ENCODE measurements at regions not wholly inside any gene's neighbourhood (a gene's known extent, or its start where the extent isn't known, plus 50 kb on each side); places are given as distances from the start of the nearest gene placed in this dataset.

DNA sequence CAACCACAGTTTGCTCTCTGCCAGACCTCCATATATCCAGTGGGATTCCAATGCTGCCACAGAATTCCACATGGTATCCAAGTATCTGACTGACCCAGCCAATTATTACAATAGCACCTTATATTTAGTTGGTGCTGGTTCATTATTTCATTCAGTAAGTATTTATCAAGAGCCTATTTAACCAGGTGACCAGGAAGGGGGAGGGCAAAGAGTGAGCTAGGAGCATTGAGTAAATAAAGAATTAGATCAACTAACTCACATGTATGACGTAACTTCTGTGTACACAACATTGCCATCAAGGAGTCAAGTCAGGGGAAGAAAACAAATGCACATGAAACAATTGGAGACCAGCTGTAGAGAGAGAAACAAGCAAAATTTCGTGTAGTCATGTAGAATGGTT lies 207.1 kb upstream of the PAPPA start (continued):
- TF ChIP-seq, protein P1, sequence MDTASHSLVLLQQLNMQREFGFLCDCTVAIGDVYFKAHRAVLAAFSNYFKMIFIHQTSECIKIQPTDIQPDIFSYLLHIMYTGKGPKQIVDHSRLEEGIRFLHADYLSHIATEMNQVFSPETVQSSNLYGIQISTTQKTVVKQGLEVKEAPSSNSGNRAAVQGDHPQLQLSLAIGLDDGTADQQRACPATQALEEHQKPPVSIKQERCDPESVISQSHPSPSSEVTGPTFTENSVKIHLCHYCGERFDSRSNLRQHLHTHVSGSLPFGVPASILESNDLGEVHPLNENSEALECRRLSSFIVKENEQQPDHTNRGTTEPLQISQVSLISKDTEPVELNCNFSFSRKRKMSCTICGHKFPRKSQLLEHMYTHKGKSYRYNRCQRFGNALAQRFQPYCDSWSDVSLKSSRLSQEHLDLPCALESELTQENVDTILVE (CRISPR knock-in tag; IDR thresholded peaks at IDR 0.05) = peak; percentile 85
- TF ChIP-seq ZNF12 (CRISPR knock-in tag; IDR thresholded peaks at IDR 0.05) = peak; percentile 25; the same call in 1 of the 2 replicates
- TF ChIP-seq, protein P2, sequence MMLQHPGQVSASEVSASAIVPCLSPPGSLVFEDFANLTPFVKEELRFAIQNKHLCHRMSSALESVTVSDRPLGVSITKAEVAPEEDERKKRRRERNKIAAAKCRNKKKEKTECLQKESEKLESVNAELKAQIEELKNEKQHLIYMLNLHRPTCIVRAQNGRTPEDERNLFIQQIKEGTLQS (CRISPR knock-in tag; IDR thresholded peaks at IDR 0.05) = peak; percentile 56; the same call in 1 of the 2 replicates
- TF ChIP-seq FOXO1 (CRISPR knock-in tag; IDR thresholded peaks at IDR 0.05) = peak; percentile 65; the same call in 1 of the 2 replicates
- TF ChIP-seq, protein P3, sequence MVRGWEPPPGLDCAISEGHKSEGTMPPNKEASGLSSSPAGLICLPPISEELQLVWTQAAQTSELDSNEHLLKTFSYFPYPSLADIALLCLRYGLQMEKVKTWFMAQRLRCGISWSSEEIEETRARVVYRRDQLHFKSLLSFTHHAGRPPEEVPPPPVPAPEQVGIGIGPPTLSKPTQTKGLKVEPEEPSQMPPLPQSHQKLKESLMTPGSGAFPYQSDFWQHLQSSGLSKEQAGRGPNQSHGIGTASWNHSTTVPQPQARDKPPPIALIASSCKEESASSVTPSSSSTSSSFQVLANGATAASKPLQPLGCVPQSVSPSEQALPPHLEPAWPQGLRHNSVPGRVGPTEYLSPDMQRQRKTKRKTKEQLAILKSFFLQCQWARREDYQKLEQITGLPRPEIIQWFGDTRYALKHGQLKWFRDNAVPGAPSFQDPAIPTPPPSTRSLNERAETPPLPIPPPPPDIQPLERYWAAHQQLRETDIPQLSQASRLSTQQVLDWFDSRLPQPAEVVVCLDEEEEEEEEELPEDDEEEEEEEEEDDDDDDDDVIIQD (CRISPR knock-in tag; IDR thresholded peaks at IDR 0.05; ENCODE audit: low read depth) = peak; percentile 84; the same call in 1 of the 2 replicates
- no peak for TF ChIP-seq SP1 (IDR thresholded peaks at IDR 0.05)
- TF ChIP-seq SP1 (CRISPR knock-in tag; IDR thresholded peaks at IDR 0.05) = no peak
- peak; percentile 90 for TF ChIP-seq ZSCAN25 (CRISPR knock-in tag; IDR thresholded peaks at IDR 0.05)
- peak; percentile 63 for TF ChIP-seq SOX13 (IDR thresholded peaks at IDR 0.05)
- peak in 1 of 2 experiments; percentile 96; a peak in 2 of 4 replicates for TF ChIP-seq SOX13 (CRISPR knock-in tag; conservative IDR thresholded peaks at IDR 0.05 in 1 of 2, IDR thresholded peaks at IDR 0.05 in 1 of 2)
- peak; percentile 57 for TF ChIP-seq ZKSCAN8 (CRISPR knock-in tag; IDR thresholded peaks at IDR 0.05; ENCODE audit: borderline replicate concordance)
- peak; percentile 65; the same call in 1 of the 2 replicates for TF ChIP-seq FOXP1 (IDR thresholded peaks at IDR 0.05)
- TF ChIP-seq FOXP1 (CRISPR knock-in tag; IDR thresholded peaks at IDR 0.05) = peak; percentile 97
- peak; percentile 84 for TF ChIP-seq NCOA2 (CRISPR knock-in tag; IDR thresholded peaks at IDR 0.05)
- TF ChIP-seq, protein P4, sequence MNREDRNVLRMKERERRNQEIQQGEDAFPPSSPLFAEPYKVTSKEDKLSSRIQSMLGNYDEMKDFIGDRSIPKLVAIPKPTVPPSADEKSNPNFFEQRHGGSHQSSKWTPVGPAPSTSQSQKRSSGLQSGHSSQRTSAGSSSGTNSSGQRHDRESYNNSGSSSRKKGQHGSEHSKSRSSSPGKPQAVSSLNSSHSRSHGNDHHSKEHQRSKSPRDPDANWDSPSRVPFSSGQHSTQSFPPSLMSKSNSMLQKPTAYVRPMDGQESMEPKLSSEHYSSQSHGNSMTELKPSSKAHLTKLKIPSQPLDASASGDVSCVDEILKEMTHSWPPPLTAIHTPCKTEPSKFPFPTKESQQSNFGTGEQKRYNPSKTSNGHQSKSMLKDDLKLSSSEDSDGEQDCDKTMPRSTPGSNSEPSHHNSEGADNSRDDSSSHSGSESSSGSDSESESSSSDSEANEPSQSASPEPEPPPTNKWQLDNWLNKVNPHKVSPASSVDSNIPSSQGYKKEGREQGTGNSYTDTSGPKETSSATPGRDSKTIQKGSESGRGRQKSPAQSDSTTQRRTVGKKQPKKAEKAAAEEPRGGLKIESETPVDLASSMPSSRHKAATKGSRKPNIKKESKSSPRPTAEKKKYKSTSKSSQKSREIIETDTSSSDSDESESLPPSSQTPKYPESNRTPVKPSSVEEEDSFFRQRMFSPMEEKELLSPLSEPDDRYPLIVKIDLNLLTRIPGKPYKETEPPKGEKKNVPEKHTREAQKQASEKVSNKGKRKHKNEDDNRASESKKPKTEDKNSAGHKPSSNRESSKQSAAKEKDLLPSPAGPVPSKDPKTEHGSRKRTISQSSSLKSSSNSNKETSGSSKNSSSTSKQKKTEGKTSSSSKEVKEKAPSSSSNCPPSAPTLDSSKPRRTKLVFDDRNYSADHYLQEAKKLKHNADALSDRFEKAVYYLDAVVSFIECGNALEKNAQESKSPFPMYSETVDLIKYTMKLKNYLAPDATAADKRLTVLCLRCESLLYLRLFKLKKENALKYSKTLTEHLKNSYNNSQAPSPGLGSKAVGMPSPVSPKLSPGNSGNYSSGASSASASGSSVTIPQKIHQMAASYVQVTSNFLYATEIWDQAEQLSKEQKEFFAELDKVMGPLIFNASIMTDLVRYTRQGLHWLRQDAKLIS (CRISPR knock-in tag; IDR thresholded peaks at IDR 0.05) = no peak
- TF ChIP-seq ZMYM2 (CRISPR knock-in tag; IDR thresholded peaks at IDR 0.05) = 0 out of 2 replicates have a peak, but pooled peaks have one; percentile 49
- TF ChIP-seq ZNF589 (CRISPR knock-in tag; conservative IDR thresholded peaks at IDR 0.05) = no peak
- TF ChIP-seq KLF16 (CRISPR knock-in tag; IDR thresholded peaks at IDR 0.05) = peak in 1 of 2 experiments; percentile 77; a peak in 1 of 4 replicates
- 0 out of 2 replicates have a peak, but pooled peaks have one; percentile 46 for TF ChIP-seq SATB2 (CRISPR knock-in tag; IDR thresholded peaks at IDR 0.05)
- TF ChIP-seq IRX3 (CRISPR knock-in tag; IDR thresholded peaks at IDR 0.05; ENCODE audit: borderline replicate concordance, low read depth) = no peak
- no peak for TF ChIP-seq ERF (CRISPR knock-in tag; IDR thresholded peaks at IDR 0.05)
- TF ChIP-seq EED (CRISPR knock-in tag; IDR thresholded peaks at IDR 0.05) = no peak
- TF ChIP-seq, protein P5, sequence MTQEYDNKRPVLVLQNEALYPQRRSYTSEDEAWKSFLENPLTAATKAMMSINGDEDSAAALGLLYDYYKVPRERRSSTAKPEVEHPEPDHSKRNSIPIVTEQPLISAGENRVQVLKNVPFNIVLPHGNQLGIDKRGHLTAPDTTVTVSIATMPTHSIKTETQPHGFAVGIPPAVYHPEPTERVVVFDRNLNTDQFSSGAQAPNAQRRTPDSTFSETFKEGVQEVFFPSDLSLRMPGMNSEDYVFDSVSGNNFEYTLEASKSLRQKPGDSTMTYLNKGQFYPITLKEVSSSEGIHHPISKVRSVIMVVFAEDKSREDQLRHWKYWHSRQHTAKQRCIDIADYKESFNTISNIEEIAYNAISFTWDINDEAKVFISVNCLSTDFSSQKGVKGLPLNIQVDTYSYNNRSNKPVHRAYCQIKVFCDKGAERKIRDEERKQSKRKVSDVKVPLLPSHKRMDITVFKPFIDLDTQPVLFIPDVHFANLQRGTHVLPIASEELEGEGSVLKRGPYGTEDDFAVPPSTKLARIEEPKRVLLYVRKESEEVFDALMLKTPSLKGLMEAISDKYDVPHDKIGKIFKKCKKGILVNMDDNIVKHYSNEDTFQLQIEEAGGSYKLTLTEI (CRISPR knock-in tag; conservative IDR thresholded peaks at IDR 0.05) = no peak
- 0 out of 2 replicates have a peak, but pooled peaks have one; percentile 8 for TF ChIP-seq ARID2 (CRISPR knock-in tag; IDR thresholded peaks at IDR 0.05; ENCODE audit: borderline replicate concordance)
- TF ChIP-seq ZSCAN9 (CRISPR knock-in tag; IDR thresholded peaks at IDR 0.05; ENCODE audit: borderline replicate concordance) = peak; percentile 72; the same call in 1 of the 2 replicates
